SU-DHL-6 (cell line): ENCODE measurements at regions not wholly inside any gene's neighbourhood (a gene's known extent, or its start where the extent isn't known, plus 50 kb on each side); places are given as distances from the start of the nearest gene placed in this dataset.
"Not testable (repeated sequence)": the region's sequence is repeated elsewhere in the genome, so short reads cannot be mapped to it uniquely, and the experiment has no call there.

Source experiments
- H2AFZ ChIP-seq: fragments of 200-600 bp; sonication (generic); 2 replicates; pipeline ENCODE4 v1.6.1; 2014; ENCODE audit warnings: low read depth, mild to moderate bottlenecking, moderate library complexity, mixed read lengths, antibody characterized with exemption, low read length; ENCODE audit not compliant: severe bottlenecking
- H3F3A ChIP-seq: fragments of 200-600 bp; shearing (Covaris generic); 2 replicates; pipeline ENCODE4 v1.6.0; 2016; ENCODE audit warnings: antibody characterized with exemption, mild to moderate bottlenecking; ENCODE audit not compliant: insufficient read depth
- H3K27ac ChIP-seq: fragments of 200-600 bp; sonication (generic); 2 replicates; pipeline ENCODE4 v1.5.1; 2016; ENCODE audit warnings: low read depth, mild to moderate bottlenecking, low read length, moderate library complexity, mixed read lengths
- H3K27me3 ChIP-seq: fragments of 200-600 bp; sonication (generic), shearing (Covaris generic); 2 replicates; pipeline ENCODE4 v1.6.0; 2014; ENCODE audit warnings: mild to moderate bottlenecking, low read length
- H3K36me3 ChIP-seq: fragments of 200-600 bp; sonication (generic); 2 replicates; pipeline ENCODE4 v1.6.1; 2014; ENCODE audit warnings: mild to moderate bottlenecking, low read length, mixed read lengths
- H3K4me2 ChIP-seq: fragments of 300-600, 200-600 bp; shearing (Covaris generic), sonication (generic); 2 replicates; pipeline ENCODE4 v1.6.0; 2014; ENCODE audit warnings: low read length, low read depth, mild to moderate bottlenecking; ENCODE audit not compliant: poor library complexity, severe bottlenecking
- H3K4me3 ChIP-seq: fragments of 200-600 bp; sonication (generic); 2 replicates; pipeline ENCODE4 v1.5.1; 2014; ENCODE audit warnings: antibody characterized with exemption, low read length, mild to moderate bottlenecking, mixed read lengths; ENCODE audit not compliant: insufficient read depth, poor library complexity, severe bottlenecking
- H3K79me2 ChIP-seq: fragments of 200-600 bp; sonication (generic); 2 replicates; pipeline ENCODE4 v1.6.1; 2014; ENCODE audit warnings: mild to moderate bottlenecking, low read length, moderate library complexity; ENCODE audit not compliant: insufficient read depth
- H3K9ac ChIP-seq: fragments of 200-600 bp; sonication (generic); 2 replicates; pipeline ENCODE4 v1.7.0; 2014; ENCODE audit warnings: mild to moderate bottlenecking, low read length
- H3K9me2 ChIP-seq: fragments of 200-600 bp; sonication (generic); replicated peaks from 2 replicates; pipeline ENCODE4 v1.6.1; 2014; ENCODE audit warnings: low read length; ENCODE audit not compliant: insufficient read depth
- H3K9me3 ChIP-seq: fragments of 200-600 bp; sonication (generic); 2 replicates; pipeline ENCODE4 v1.6.1; 2014; ENCODE audit warnings: low read length, mixed read lengths; ENCODE audit not compliant: insufficient read depth
- H4K20me1 ChIP-seq: fragments of 200-600 bp; sonication (generic); 2 replicates; pipeline ENCODE4 v1.6.1; 2014; ENCODE audit warnings: low read depth, mild to moderate bottlenecking, antibody characterized with exemption, low read length, moderate library complexity, mixed read lengths
- CTCF ChIP-seq: fragments of 200-600 bp; sonication (generic); IDR thresholded peaks from one replicate; pipeline ENCODE4 v1.5.1; 2017; ENCODE audit warnings: antibody characterized with exemption, mild to moderate bottlenecking, low read length, moderate library complexity; ENCODE audit not compliant: insufficient read depth, poor library complexity, severe bottlenecking
- EZH2phosphoT487 ChIP-seq: fragments of 200-600 bp; sonication (generic), shearing (Covaris generic); conservative IDR thresholded peaks from 2 replicates; pipeline ENCODE4 v1.6.1; 2018; ENCODE audit warnings: mild to moderate bottlenecking, antibody characterized with exemption, low read length, moderate library complexity, mixed read lengths

GRCh38 chrX:101749436-101749835 lies 89.8 kb upstream of the ARMCX2 start:
- H2AFZ ChIP-seq: no peak overlapping the region
- H3K9me2 ChIP-seq: no peaks in the 10 kb centered on the region
- no peak overlapping the region for H3K27ac ChIP-seq
- no peaks in the 10 kb centered on the region for H4K20me1 ChIP-seq
- no peaks in the 10 kb centered on the region for H3K9me3 ChIP-seq
- no peak overlapping the region for H3K9ac ChIP-seq
- H3K4me3 ChIP-seq: no peak overlapping the region
- H3F3A ChIP-seq: no peaks in the 10 kb centered on the region
- no peak for TF ChIP-seq CTCF
- TF ChIP-seq EZH2phosphoT487: no peak
- no peaks in the 10 kb centered on the region for H3K36me3 ChIP-seq
- no peaks in the 10 kb centered on the region for H3K27me3 ChIP-seq
- H3K4me2 ChIP-seq: no peak overlapping the region
- H3K79me2 ChIP-seq: no peaks in the 10 kb centered on the region

GRCh38 chrX:101745046-101745445 lies 85.4 kb upstream of the ARMCX2 start:
- Histone ChIP-seq H4K20me1 (no peaks in the 10 kb centered on the region), H2AFZ (no peak overlapping the region), H3K4me3 (no peak overlapping the region), H3K79me2 (no peaks in the 10 kb centered on the region), H3K9me2 (no peaks in the 10 kb centered on the region), H3K27me3 (no peaks in the 10 kb centered on the region), H3K36me3 (no peaks in the 10 kb centered on the region), H3K9me3 (no peaks in the 10 kb centered on the region), H3K9ac (no peak overlapping the region), H3K27ac (no peak overlapping the region), H3K4me2 (no peak overlapping the region), H3F3A (no peaks in the 10 kb centered on the region)
- TF ChIP-seq EZH2phosphoT487 (no peak), CTCF (no peak)

GRCh38 chrX:101744085-101744484 lies 84.4 kb upstream of the ARMCX2 start:
- H3K9ac ChIP-seq: no peak overlapping the region
- no peak overlapping the region for H3K4me3 ChIP-seq
- H3K4me2 ChIP-seq: no peak overlapping the region
- H3F3A ChIP-seq: no peaks in the 10 kb centered on the region
- no peak overlapping the region for H3K27ac ChIP-seq
- TF ChIP-seq EZH2phosphoT487: no peak
- TF ChIP-seq CTCF: no peak
- H4K20me1 ChIP-seq: no peaks in the 10 kb centered on the region
- no peaks in the 10 kb centered on the region for H3K9me3 ChIP-seq
- H3K27me3 ChIP-seq: no peaks in the 10 kb centered on the region
- no peaks in the 10 kb centered on the region for H3K79me2 ChIP-seq
- H2AFZ ChIP-seq: no peak overlapping the region
- H3K9me2 ChIP-seq: no peaks in the 10 kb centered on the region
- H3K36me3 ChIP-seq: no peaks in the 10 kb centered on the region

GRCh38 chrX:101740642-101741041 lies 81.0 kb upstream of the ARMCX2 start:
- Histone ChIP-seq H3K4me3 (no peak overlapping the region), H2AFZ (no peak overlapping the region), H3K27ac (no peak overlapping the region), H3K79me2 (no peaks in the 10 kb centered on the region), H3K27me3 (no peaks in the 10 kb centered on the region), H4K20me1 (no peaks in the 10 kb centered on the region), H3F3A (no peaks in the 10 kb centered on the region), H3K9ac (no peak overlapping the region), H3K9me3 (no peaks in the 10 kb centered on the region), H3K36me3 (no peaks in the 10 kb centered on the region), H3K9me2 (no peaks in the 10 kb centered on the region), H3K4me2 (no peak overlapping the region)
- no peak for TF ChIP-seq CTCF

GRCh38 chrX:101738867-101739266 lies 79.2 kb upstream of the ARMCX2 start:
- not testable (repeated sequence) for H3K9me2 ChIP-seq, H3K4me2 ChIP-seq, H3F3A ChIP-seq, H4K20me1 ChIP-seq, H3K36me3 ChIP-seq, H3K27me3 ChIP-seq, H3K9me3 ChIP-seq, H3K79me2 ChIP-seq, H2AFZ ChIP-seq, H3K4me3 ChIP-seq, H3K27ac ChIP-seq, H3K9ac ChIP-seq
